ENCODE measurements at regions not wholly inside any gene's neighbourhood (a gene's known extent, or its start where the extent isn't known, plus 50 kb on each side); places are given as distances from the start of the nearest gene placed in this dataset.

- no peak overlapping the region for H3K27ac ChIP-seq (ENCODE audit: insufficient read length, low read depth, low read length)
- no peaks in the 10 kb centered on the region for H3K79me2 ChIP-seq (ENCODE audit: insufficient read depth, low read length)
- Mint-ChIP-seq H3K9me3 (peaks cover 6 to 7% of the 10 kb centered on the region in 2 experiments; a peak in 4 of 5 replicates), H3K27me3 (ENCODE audit: low read depth) (no peaks in the 10 kb centered on the region), H3K4me3 (no peak overlapping the region), H3K36me3 (ENCODE audit: insufficient read depth in 1 of 3, low read depth in 3 of 3) (peaks cover 0 to 6% (median 5%) of the 10 kb centered on the region in 3 experiments; a peak in 3 of 7 replicates), H3K27ac (no peak overlapping the region), H3K4me1 (no peaks in the 10 kb centered on the region; a peak in 1 of 4 replicates)
- no peak overlapping the region for H2AK5ac ChIP-seq (ENCODE audit: insufficient read length, low read length)
- H3K56ac ChIP-seq (ENCODE audit: insufficient read length, low read depth, low read length): no peak overlapping the region
- H3K79me1 ChIP-seq (ENCODE audit: insufficient read depth, low read depth, low read length, poor library complexity, severe bottlenecking): no peaks in the 10 kb centered on the region
- H3K14ac ChIP-seq (ENCODE audit: insufficient read depth, low read length): no peak overlapping the region
- H4K5ac ChIP-seq (ENCODE audit: insufficient read length, low read depth, low read length): no peak overlapping the region
- H2BK120ac ChIP-seq (ENCODE audit: low read depth, low read length, poor library complexity, severe bottlenecking): no peak overlapping the region
- H4K91ac ChIP-seq (ENCODE audit: insufficient read length, low read depth, low read length): no peak overlapping the region
- no peak overlapping the region for H2BK12ac ChIP-seq (ENCODE audit: insufficient read length, low read depth, low read length)
- no peaks in the 10 kb centered on the region for H3K23me2 ChIP-seq (ENCODE audit: insufficient read length, low read depth, low read length, poor library complexity, severe bottlenecking)
- H3K4me1 ChIP-seq (ENCODE audit: insufficient read depth, low read length): no peaks in the 10 kb centered on the region
- H4K20me1 ChIP-seq (ENCODE audit: control insufficient read depth, insufficient read depth, insufficient read length): no peaks in the 10 kb centered on the region
- no peak overlapping the region for H3T11ph ChIP-seq (ENCODE audit: low read length)
- no peak overlapping the region for H3K23ac ChIP-seq (ENCODE audit: insufficient read length, low read depth, low read length)
- no peak overlapping the region for H2BK20ac ChIP-seq (ENCODE audit: low read depth, low read length, poor library complexity, severe bottlenecking)
- H3K9me3 ChIP-seq (ENCODE audit: control insufficient read depth, low read depth, low read length): no peaks in the 10 kb centered on the region
- no peak overlapping the region for H2BK15ac ChIP-seq (ENCODE audit: low read depth, low read length)
- no peak for DNase-seq
- no peak overlapping the region for H3K18ac ChIP-seq (ENCODE audit: insufficient read length, low read depth, low read length)
- H2AFZ ChIP-seq (ENCODE audit: low read length): no peak overlapping the region
- H2BK5ac ChIP-seq (ENCODE audit: insufficient read length, low read length): no peak overlapping the region
- no peak overlapping the region for H3K4ac ChIP-seq (ENCODE audit: low read depth, low read length)
- H3K27me3 ChIP-seq (ENCODE audit: insufficient read depth, low read length): no peaks in the 10 kb centered on the region
- TF ChIP-seq, protein P1, sequence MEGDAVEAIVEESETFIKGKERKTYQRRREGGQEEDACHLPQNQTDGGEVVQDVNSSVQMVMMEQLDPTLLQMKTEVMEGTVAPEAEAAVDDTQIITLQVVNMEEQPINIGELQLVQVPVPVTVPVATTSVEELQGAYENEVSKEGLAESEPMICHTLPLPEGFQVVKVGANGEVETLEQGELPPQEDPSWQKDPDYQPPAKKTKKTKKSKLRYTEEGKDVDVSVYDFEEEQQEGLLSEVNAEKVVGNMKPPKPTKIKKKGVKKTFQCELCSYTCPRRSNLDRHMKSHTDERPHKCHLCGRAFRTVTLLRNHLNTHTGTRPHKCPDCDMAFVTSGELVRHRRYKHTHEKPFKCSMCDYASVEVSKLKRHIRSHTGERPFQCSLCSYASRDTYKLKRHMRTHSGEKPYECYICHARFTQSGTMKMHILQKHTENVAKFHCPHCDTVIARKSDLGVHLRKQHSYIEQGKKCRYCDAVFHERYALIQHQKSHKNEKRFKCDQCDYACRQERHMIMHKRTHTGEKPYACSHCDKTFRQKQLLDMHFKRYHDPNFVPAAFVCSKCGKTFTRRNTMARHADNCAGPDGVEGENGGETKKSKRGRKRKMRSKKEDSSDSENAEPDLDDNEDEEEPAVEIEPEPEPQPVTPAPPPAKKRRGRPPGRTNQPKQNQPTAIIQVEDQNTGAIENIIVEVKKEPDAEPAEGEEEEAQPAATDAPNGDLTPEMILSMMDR (conservative IDR thresholded peaks at IDR 0.05): no peak
- H3K4me2 ChIP-seq (ENCODE audit: insufficient read depth, insufficient read length, low read length): no peak overlapping the region
- H3K9ac ChIP-seq (ENCODE audit: extremely low read depth, insufficient read length, low read length): no peak overlapping the region
- H4K8ac ChIP-seq (replicated peaks; ENCODE audit: insufficient read length, low read depth, low read length): no peak overlapping the region
These were observed 417.3 kb downstream of the OTOL1 start for GRCh38 chr3:161913786-161914389.

Measured in H9 (cell line).